ENCODE measurements at regions not wholly inside any gene's neighbourhood (a gene's known extent, or its start where the extent isn't known, plus 50 kb on each side); places are given as distances from the start of the nearest gene placed in this dataset.

- TF ChIP-seq REST (IDR thresholded peaks at IDR 0.05; ENCODE audit: unreplicated experiment) (no peak), STAT1 (IDR thresholded peaks at IDR 0.05; ENCODE audit: unreplicated experiment) (no peak)
Measured at GRCh38 chr3:34229876-34230275, 431.4 kb downstream of the PDCD6IP start (continued).

DNA sequence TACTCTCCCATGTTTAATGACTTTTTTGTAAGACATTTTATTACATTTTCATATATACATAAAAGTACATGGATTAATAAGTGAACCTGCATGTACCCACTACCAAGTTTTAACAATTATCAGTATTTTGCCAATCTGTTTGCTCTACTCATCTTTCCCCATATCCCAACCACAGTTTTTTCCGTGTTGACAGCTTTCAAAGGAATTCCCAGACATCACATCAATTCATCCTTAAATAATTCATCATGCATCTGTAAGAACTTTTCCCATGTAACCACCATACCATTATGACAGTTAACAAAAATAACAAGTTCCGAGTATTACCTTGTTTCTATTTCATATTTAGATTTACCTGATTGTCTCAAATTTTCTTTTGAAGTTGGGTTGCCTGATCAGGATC lies 436.7 kb downstream of the PDCD6IP start:
- Histone ChIP-seq H3K4me2 (no peak overlapping the region), H3K27me3 (ENCODE audit: insufficient read depth) (no peaks in the 10 kb centered on the region), H3K4me3 (no peak overlapping the region), H3K9me2 (ENCODE audit: insufficient read depth) (no peaks in the 10 kb centered on the region), H3K27ac (ENCODE audit: low read depth) (no peak overlapping the region), H3K4me1 (ENCODE audit: insufficient read depth) (no peaks in the 10 kb centered on the region), H3K79me2 (replicated peaks; ENCODE audit: insufficient read depth) (no peaks in the 10 kb centered on the region), H2AFZ (no peak overlapping the region), H4K20me1 (replicated peaks; ENCODE audit: insufficient read depth) (no peaks in the 10 kb centered on the region), H3K36me3 (ENCODE audit: insufficient read depth) (no peaks in the 10 kb centered on the region), H3F3A (replicated peaks; ENCODE audit: low read depth) (no peaks in the 10 kb centered on the region)
- Mint-ChIP-seq H3K9me3 (no peaks in the 10 kb centered on the region), H3K4me3 (no peak overlapping the region), H3K36me3 (ENCODE audit: low read depth) (no peaks in the 10 kb centered on the region), H3K4me1 (no peaks in the 10 kb centered on the region), H3K27ac (no peak overlapping the region), H3K27me3 (ENCODE audit: insufficient read depth, low read depth, poor library complexity) (no peaks in the 10 kb centered on the region)
- ATAC-seq: no peak
- DNase-seq (ENCODE audit: low spot score): no peak
- TF ChIP-seq JUNB (IDR thresholded peaks at IDR 0.05; ENCODE audit: unreplicated experiment): no peak
- no peak for TF ChIP-seq ETS1 (IDR thresholded peaks at IDR 0.05)
- TF ChIP-seq ZNF331 (CRISPR knock-in tag; IDR thresholded peaks at IDR 0.05; ENCODE audit: low read depth): no peak
- no peak for TF ChIP-seq EZH2 (IDR thresholded peaks at IDR 0.05; ENCODE audit: low read depth, unreplicated experiment)
- TF ChIP-seq CREB1 (CRISPR knock-in tag; IDR thresholded peaks at IDR 0.05; ENCODE audit: low read depth): no peak
- no peak for TF ChIP-seq NANOG (IDR thresholded peaks at IDR 0.05; ENCODE audit: borderline replicate concordance)
- TF ChIP-seq STAT1 (IDR thresholded peaks at IDR 0.05; ENCODE audit: unreplicated experiment): no peak
- no peak for TF ChIP-seq ZNF462 (CRISPR knock-in tag; IDR thresholded peaks at IDR 0.05)
- TF ChIP-seq REST (IDR thresholded peaks at IDR 0.05; ENCODE audit: unreplicated experiment): no peak

Measured in GM23338 (cell line).